NCI-H2196 treated with DMSO at 0.1 percent for 48 hours (cell line): ENCODE measurements at regions not wholly inside any gene's neighbourhood (a gene's known extent, or its start where the extent isn't known, plus 50 kb on each side); places are given as distances from the start of the nearest gene placed in this dataset.

Experiments
- DNase-seq: peaks from one replicate; lab custom pipeline; 2025; ENCODE audit not compliant: unreplicated experiment; lab: John Stamatoyannopoulos, UW

DNA sequence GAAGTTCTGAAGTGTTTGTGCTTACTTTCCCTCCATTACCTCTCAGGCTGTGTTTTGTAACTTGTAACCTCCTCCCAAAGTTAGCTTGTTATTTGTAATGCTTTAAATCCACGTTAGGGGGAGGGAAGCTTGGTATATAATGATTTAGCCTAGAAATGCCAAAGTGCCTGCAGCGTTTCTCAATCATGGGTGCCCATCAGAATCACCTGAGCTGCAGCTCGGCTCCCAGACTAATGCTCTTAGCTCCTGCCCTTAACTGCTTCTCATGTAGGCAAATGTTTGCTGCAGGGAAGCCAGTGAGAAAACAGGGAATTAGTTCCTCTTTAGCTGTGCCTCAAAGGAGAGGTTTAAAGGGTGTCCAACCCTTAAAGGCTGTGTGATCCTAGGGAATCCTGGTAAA, 219.2 kb upstream of the NAALADL2 start:
- no peak for DNase-seq

DNA sequence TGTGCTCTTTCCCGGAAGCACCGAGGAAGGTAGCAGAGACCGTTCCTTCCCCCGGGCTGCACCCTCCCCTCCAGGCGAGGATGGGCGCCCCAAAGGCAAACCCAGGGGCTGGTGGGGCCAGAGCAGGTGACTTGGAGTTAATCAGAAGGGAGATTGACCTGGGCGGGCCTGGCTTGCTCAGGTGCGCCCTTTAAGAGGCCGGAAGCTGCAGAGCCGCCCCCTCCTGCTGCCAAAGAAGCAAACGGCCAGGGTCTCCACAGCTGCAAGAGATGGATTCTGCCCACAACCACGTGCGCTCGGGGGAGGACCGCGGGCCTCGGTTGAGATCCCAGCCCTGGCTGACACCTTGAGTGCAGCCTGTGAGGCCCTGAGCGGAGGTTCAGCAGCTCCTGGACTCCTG, 218.2 kb upstream of the NAALADL2 start:
- no peak for DNase-seq

DNA sequence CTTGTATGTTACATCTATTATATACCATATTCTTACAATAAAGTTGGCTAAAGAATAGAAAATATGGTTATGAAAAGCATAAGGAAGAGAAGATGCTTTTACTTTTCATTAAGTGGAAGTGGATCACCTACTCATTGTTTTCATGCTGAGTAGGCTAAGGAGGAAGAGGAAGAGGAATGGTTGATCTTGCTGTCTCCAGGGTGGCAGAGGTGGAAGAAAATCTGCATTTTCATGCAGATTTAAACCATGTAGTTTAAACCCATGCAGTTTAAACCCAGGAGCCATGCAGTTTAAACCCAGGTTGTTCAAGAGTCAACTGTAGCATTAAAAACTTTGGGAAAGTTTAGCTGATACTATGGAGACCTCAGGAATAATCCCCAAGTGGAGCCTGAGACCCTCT, 214.8 kb upstream of the NAALADL2 start:
- DNase-seq: no peak

DNA sequence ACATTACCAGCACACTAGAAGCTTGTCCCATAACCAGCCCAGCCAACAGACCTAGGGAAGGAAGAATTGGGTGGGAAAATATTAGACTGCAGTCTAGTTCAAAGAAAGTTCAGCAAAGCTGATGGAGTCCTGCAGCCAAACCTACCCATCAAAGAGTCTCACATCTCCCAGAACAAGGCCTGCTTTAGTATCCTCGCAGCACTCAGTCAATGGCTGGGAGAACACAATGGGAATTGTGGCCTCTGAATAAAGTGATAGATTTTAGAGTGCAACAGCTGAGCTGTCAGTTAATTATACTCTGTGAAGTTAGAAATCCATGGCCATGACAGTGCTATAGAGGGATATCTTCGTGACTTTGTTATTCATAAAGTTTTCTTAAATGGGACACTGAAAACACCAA, 207.2 kb upstream of the NAALADL2 start:
- no peak for DNase-seq

DNA sequence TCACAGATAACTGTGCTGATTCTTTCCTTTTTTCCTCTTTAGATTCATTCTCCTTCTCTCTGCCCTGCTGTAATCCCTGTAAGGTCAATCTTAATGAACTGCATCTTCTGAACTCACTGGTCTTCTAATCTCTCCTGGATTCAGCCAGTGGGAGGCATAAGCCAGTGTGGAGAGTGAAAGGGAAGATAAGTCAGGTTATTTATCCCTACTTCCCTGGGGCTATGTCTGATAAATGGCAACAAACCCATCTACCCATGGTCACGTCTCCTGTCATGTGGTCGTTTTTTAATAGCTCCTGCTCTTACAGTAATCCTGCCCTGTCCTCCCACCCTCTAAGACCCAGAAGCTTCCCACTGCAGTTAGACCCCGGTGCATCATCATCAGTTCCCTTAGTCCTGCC, 199.6 kb upstream of the NAALADL2 start:
- no peak for DNase-seq

DNA sequence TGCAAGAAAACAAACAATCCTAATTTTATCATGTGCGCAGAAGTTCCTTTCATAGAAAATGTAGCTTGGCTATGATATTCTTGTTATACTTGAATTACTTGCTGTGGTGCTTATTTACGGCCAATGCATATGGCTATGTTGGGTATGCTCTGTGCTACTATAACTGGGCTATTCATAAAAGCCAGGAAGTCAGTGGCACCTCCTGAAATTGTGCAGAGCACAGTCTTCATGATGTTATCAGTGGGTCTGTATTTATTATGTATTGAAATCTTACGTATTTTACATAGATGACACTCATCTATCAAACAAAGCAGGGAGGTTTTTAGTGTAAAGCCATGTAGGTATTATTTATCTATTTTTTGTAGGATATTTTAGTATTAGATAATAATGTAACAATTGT, 196.5 kb upstream of the NAALADL2 start:
- no peak for DNase-seq

DNA sequence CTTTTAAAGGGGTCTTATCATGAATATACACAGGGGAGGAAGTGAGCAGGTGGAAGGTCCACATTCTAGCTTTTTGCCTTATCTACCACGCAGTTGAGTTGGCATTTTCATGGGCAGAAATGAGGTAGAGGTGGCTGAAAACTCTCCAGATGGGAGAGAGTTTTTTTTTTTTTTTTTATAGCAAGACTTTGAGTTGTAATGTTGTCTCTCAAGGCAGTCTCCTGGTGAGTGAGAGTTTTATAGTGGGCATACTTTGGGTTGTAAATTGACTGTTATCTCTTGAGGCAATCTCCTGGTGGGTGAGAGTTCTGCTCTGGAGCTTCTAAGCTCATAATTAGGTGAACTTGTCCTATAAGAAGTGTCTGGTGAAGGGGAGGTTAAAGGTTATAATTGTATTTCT, 191.7 kb upstream of the NAALADL2 start:
- no peak for DNase-seq

DNA sequence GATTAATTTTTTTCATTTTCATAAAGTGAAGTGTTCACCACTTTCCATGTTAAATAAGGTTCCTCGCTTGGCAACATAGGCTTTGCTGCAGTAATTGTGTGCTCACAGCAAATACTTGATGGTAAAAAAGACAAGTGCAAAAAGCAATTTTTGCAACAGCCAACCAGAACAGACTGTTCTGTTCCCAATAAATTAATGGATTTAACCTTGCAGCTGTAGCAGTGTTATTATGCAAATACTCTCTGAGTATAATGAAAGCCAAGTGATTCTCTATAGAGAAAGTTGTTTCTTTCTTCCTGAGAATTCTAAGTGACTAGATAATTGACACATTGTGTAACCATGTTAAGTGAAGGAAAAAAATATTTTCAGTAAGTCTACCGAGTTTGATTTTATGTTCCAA, 183.7 kb upstream of the NAALADL2 start:
- DNase-seq: no peak

DNA sequence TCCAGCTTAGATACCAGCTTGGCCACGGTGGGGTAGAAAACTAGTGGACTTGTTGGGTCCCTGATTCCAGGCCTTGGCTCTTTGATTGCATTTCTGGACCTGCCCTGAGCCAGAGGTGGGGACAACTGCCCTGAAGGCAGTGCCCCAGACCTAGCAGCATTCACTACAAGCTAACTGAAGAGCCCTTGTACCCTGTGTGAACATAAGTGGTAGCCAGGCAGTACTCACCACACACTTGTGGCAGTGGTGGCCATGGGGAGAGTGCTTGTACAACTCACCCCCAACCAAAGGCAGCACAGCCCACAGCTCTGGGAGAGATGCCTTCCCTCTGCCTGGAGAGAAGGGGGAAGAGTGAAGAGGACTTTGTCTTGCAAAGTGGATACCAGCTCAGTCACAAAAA, 177.3 kb upstream of the NAALADL2 start:
- no peak for DNase-seq

DNA sequence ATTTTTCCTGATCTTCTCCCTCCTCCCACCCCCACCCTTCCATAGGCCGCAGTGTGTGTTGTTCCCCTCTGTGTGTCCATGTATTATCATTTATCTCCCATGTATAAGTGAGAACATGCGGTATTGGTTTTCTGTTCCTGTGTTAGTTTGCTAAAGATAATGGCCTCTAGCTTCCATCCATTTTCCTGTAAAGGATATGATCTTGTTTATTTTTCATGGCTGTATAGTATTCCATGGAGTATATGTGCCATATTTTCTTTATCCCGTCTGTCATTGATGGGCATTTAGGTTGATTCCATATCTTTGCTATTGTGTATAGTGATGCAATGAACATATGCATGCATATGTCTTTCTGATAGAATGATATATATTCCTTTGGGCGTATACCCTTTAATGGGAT, 173.3 kb upstream of the NAALADL2 start:
- no peak for DNase-seq

DNA sequence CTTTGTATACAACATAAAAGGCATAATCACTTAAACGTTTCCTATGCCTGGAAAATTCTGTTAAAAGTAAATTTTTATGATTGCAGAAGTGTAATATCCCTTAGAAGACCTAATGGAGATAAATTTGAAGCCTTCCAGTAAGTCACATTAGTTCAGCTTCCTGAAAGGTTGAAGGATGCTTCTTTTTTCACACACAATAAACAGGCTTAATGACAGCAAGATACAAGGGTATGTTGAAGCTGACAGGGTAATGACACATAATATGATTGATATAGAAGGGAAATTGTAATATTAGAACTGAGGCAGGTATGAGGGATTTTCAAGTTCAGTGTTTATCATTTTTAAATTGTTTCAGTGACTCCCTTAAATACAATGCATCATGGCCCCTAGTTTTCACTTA, 161.8 kb upstream of the NAALADL2 start:
- no peak for DNase-seq

DNA sequence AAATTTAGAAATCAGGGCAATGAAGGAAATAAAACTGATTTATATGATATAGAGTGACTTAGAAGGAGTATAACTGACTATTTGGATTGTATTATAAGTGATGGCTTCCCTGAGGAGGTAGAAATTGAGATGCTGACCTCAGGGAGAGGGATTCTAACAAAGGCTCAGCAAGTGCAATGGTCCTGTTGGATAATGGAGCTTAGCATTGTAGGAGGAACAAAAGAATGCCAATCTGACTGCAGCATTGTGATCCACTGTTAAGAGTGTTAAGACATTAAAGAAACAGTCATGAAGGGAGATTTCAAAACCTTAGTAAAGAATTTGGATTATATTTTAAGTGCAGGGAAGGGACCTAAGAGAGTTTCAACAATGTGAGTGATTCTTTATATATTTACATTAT, 158.4 kb upstream of the NAALADL2 start:
- DNase-seq: no peak

DNA sequence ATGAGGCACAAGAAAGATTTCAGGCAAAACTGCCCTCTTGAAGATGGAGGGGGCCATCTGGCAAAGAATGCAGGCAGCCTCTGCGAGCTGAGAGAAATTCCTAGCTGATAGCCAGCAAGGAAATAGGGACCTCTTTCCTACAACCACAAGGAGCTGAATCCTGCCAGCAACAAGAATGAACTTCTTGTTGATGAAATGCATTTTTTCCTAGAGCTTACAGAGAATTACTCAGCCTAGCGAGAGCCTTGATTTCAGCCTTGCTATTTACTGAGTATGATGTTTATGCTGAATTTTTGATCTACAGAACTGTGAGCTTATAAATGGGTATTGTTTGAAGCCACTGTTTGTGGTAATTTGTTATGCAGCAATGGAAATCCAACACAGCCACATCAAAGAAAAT, 148.5 kb upstream of the NAALADL2 start:
- DNase-seq: no peak

DNA sequence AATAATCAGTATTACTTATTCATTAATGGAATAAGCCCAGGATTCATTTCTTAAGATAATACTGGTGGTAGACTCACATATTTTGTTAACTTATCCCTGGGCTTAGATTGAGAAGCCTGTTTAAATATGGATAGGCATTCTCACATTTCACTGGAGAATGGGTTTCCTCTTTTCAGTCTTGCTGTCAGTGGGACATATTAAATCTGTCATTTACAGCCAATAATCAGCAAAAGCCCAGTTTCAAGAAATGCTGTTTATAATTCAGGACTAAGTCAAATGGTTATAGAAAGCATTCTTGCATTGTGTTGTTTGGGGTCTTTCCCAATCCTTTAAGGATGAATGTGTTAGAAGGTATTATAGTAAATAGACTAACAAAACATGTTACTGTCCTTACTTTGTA, 143.7 kb upstream of the NAALADL2 start:
- DNase-seq: no peak

DNA sequence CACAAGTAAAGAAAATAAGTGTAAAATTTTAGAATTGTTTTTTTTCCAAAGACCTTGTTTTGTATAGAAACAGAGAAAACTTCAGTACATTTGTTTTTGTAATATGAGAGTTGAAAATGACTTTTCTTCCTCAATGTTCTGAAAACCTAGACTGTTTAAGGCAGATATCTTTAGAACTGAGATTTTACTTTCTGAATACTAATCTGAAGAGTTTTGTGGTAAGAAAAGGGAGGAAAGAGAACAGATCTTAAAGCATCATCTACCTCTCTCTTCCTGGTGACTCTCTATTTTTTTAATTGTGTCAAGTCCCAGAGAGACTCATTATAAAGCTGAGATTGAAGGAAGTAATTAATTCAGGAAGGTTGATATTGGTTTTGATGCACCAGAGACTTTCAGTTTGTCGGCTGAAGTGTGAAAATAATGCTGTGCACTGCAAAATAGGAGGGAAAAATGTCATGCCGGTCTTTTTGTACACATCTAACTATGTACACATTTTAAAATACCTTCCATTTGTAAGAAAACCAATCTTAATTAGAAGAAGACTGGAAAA, 142.1 kb upstream of the NAALADL2 start:
- DNase-seq: no peak

DNA sequence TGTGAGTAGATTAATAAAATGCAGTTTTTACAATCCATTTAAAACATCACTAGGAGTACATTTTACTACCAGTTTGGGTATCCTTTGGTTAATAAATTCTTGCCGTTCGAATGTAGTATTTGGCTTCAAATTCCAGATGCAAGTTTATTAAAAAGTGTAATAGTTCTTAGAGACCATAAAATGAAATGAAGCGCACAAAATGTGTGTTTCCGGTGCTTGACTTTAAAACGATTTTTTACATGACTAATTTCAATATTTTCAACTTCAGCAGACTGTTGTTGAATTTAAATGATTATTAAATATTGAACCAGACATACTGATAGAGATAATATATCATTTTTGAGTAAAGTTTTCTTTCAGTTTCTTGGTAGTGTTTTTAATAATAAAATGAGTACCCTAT, 138.4 kb upstream of the NAALADL2 start:
- DNase-seq: no peak

DNA sequence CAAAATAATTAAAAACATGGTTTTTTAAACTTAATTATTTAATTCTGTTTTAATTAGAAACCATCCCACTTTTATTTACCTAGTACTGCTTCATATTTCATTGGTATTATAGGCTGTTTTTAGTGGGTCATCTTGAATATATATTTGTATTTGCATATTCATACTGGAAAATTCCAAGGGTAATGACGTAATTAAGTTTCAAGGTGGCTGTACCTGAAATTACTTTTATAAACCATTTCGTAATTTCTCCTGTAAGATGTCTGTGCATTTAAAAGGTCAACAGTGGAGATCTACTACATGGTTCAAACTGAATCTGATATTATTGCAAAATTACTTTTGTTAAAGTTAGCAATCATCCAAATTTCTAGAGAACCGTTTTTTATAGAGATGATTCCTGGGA, 133.8 kb upstream of the NAALADL2 start:
- no peak for DNase-seq

DNA sequence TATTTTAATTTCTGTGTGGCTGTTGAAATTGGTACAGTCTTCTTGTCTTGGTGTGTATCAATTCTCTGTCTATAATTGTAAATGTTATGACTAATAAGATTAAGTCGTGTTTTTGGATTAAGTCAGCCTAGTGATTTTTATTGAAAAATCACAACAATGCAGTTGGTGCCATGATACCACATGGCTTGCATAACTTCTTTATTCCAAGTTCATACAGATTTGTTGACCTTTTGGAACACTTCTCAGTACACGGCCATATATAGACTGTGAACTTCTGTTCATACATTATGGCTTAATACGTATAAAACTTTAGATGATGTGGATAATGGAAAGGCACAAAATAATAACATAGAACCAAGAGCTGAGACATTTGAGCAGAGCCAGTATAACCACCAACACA, 121.2 kb upstream of the NAALADL2 start:
- DNase-seq: no peak

DNA sequence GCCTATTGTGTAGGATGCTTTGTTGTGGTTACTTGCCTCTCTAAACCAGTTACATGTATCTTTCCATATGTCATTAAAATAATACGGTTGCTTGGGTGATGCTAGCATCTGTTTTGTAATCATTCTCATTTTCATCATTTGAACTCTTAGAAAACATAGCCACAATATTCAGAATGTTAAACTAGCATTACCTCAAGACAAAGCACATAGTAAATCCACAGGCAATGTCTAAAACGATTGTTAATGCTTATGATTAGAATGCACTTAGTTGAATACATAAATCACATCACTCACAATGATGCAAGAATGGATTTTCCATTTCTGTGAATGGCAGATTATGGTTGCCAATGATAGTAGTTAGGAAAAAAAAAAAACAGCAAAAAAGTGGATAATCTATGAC, 110.0 kb upstream of the NAALADL2 start:
- no peak for DNase-seq

DNA sequence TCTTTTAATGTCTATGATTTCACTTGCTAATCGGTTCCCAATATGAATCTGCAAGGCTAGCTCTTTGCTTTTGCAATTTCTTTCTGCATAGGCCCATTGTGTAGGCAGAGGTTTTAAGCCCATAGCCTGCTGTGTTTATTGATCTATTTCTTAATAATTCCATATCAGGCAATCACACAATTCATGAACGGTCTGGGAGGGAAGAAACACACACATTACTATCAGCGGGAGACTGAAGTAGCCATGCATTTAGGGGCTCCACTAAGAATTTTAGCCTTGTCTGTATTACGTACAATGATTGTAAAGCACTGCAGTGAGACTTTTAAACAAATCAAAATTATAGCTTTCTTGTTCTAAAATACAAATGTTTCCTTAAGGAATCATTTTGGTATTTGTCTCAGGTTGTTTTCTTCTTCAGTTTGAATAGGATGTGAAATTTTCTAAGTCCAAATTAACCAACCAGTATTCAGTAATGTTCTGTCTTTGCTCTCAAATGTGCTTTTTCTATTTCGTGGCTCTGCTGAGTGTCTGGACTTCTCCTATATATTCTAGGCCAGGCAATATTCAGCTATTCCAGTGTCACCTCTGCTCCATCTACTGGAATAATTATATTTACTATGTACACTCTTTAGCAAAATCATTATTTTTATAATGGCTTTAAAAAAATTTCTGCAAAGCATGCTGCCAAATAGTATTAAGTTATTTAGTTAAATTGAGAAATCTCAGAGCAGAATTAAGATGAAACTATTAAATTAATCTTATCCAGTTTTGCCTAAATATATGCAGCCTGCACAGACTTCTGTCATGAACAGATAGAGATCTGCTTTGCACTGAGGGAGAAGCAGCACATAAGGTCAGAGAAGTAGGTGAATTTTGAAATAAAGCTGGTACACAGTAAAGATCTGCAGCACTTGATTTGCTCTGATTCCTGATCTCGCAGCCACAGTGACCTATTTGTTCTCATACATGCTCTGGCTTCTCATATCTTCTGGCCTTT, 103.0 kb upstream of the NAALADL2 start:
- no peak for DNase-seq

DNA sequence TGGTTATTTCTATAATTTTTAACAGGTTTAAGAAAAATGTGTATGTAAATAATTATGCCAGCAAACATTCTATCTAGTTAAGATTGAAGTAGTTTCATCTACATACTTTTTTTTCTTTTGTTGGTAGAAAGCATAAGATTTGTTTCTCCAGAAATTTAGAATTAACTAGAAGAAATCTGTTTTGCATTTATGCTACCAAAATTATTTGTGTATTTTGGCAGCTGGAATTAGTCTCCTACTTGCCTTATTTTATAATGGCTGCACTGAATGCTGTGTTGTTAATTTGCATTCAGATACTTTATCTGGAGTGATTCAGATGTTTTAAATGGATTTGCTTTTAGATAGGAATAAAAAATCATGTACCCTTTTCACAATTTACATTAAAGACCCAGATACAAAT, 100.2 kb upstream of the NAALADL2 start:
- DNase-seq: no peak

DNA sequence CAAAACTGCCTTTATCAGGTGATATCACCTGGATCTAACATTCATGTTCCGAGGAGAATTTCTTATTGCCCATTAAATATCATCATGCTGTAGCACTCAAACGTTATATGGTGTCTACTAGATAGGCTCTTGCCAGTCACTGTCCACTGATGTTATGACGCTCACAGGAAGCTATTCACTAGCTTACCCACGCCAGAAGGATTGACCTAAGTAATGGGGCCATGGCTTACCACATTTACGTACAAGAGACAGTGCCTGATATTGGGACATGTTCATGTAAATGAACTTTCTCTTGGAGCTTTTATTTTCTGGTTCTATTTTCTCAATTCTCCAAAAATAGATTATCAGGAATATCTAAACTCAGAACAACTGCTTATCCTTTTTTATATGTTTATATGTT, 91.7 kb upstream of the NAALADL2 start:
- no peak for DNase-seq
